Stomach (tissue), 4 donors: ENCODE measurements at regions not wholly inside any gene's neighbourhood (a gene's known extent, or its start where the extent isn't known, plus 50 kb on each side); places are given as distances from the start of the nearest gene placed in this dataset.
"Not testable (repeated sequence)": the region's sequence is repeated elsewhere in the genome, so short reads cannot be mapped to it uniquely, and the experiment has no call there.

Experiments
- EP300 ChIP-seq: sonication (generic); formaldehyde crosslinking; IDR thresholded peaks from one replicate; pipeline ENCODE4 v1.6.1; 2017; ENCODE audit warnings: antibody characterized with exemption
- TF ChIP-seq, protein P1 (sequence below), 7 experiments: fragments of 450-650 bp in 4 of 7; fragments of 200-600 bp in 3 of 7; sonication (generic) in 3 of 7; IDR thresholded peaks; one replicate each; pipeline ENCODE4 v1.5.1; 2016 to 2019; ENCODE audit warnings: antibody characterized with exemption in 7 of 7, control low read depth in 2 of 7, mild to moderate bottlenecking in 1 of 7

- TF ChIP-seq EP300: not testable (repeated sequence)
- TF ChIP-seq, protein P1, sequence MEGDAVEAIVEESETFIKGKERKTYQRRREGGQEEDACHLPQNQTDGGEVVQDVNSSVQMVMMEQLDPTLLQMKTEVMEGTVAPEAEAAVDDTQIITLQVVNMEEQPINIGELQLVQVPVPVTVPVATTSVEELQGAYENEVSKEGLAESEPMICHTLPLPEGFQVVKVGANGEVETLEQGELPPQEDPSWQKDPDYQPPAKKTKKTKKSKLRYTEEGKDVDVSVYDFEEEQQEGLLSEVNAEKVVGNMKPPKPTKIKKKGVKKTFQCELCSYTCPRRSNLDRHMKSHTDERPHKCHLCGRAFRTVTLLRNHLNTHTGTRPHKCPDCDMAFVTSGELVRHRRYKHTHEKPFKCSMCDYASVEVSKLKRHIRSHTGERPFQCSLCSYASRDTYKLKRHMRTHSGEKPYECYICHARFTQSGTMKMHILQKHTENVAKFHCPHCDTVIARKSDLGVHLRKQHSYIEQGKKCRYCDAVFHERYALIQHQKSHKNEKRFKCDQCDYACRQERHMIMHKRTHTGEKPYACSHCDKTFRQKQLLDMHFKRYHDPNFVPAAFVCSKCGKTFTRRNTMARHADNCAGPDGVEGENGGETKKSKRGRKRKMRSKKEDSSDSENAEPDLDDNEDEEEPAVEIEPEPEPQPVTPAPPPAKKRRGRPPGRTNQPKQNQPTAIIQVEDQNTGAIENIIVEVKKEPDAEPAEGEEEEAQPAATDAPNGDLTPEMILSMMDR (IDR thresholded peaks at IDR 0.05): not testable (repeated sequence)
Observed at GRCh38 chr1:185538309-185538898, 195.8 kb upstream of the HMCN1 start.
